NOMO-1 treated with DMSO at 0.1 percent for 48 hours (cell line): ENCODE measurements at regions not wholly inside any gene's neighbourhood (a gene's known extent, or its start where the extent isn't known, plus 50 kb on each side); places are given as distances from the start of the nearest gene placed in this dataset.
"Not testable (repeated sequence)": the region's sequence is repeated elsewhere in the genome, so short reads cannot be mapped to it uniquely, and the experiment has no call there.

Experiments
- DNase-seq: peaks from one replicate; lab custom pipeline; 2025; ENCODE audit not compliant: unreplicated experiment; lab: John Stamatoyannopoulos, UW

DNA sequence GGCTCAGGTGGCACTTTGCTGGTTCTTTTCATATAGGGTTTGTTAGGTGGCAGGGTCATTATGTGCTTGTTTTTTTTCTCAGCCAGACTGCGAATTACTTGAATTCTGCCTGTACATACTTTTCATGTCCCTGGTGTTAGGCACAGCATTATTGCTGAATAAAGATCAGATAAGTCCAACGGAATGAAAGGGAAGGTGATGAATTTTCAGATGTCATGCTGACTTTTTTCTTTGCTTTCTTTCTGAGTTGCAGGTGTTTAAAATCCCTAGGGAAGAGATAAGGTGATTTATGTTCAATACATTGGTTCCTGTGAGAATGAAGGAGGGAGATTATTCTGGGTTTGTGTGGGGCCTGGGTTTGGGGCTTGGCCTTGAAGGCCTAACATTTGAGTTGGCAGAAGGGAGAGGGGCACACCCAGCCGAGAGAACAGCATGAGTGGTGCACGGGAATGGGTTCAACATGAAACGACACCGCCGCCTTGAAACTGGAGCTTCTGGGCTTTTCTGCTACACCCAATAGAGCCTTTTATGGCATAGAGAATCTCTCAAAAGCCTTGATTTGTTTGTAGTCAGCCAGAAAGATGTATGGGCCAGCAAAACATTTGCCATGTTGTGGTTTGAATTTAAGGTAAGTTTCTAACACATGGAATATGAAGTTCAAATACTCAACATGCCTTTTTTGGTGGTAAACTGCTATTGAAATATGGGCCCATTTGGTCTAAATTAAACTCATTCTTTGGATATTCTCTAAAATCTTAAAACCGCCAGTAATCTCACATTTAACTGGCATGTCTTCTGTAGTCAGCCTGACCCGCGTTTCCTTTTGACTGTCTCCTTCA is 477.0 kb downstream of the PCNX1 start:
- no peak for DNase-seq

DNA sequence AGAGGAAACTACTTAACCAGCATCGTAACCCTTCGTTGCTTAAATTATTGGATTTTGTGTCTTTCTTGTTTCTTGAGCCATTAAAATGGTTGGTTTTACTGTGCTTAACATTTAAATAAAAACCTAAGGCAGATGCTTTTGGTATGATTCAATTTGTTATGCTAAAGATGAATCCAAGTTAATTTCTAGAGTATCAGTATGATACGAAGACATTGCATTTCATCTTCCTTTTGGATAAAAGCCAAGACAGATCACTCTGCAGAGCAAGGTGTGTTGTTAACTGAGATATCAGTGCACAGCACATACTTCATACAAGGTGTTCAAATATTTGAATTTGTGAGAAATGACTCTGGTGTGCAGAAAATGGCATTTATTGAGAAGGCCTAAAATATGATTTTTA is 480.5 kb downstream of the PCNX1 start:
- no peak for DNase-seq

DNA sequence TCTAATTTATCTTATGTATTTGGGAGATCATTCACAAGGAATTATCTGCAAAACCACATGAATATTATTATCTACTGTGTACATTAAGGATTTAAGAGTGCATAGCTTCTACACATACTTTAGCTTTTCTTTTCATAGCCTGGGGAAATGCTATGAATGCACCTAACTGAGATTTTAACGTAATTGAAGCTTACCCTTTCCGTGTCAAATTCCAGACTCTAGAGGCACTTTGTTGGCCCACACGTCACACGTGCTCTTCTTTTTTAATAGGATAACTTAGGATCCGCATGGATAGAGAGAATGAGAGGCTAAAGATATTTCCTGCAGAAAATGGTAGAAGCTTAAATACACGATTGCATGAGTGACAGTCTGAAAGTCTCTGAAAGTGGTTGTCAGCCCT is 481.1 kb downstream of the PCNX1 start:
- DNase-seq: no peak

DNA sequence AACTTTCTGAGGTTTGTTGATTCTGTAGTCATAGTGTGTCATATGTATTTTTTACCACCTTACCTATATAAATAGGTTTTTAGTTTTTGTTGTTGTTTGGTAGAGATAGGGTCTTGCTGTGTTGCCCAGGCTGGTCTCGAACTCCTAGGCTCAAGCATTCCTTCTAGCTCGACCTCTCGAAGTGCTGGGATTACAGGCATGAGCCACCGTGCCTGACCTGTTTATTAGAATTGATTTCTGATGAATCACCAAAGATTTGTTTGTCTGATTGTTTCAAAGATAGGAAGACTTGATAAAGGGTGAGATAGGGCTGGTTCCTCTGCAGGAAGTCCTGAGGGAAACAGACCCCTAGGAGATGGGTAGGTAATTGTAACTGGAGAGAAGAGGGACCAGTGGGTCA is 481.6 kb downstream of the PCNX1 start:
- no peak for DNase-seq

DNA sequence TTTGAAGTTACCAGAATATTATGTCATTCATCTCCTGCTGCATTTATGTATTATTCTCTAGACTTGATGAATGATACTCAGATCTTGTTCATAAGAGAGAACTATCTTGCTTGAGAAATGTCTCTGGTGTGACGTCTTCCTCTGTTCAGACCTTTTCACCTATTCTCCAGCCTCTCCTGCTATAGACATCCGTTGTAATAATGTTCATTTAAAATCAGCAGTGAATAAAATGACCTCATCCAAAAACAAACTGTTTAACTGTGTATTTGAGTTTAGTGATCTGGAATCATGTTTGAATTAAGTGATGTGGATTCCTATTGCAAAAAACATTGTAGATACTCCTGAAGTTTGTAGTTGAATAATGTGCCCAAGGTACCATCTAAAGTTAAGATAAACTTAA is 487.1 kb downstream of the PCNX1 start:
- no peak for DNase-seq

DNA sequence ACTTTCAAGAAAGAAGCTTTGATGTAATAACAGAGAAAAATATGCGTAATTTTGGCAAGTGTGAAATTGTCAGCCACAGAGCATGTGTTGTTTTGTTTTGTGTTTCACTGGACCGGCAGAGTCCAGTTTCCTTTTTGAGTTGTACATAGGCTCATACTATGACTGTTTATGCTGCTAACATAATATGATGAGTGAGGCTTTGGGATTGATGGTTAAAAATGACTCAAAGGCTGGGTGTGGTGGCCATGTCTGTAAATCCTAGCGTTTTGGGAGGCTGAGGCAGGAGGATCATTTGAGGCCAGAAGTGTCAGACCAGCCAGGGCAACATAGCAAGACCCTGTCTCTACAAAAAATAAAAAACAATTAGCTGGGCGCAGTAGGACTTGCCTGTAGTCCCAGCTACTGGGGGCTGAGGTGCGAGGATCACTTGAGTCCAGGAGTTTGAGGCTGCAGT is 487.9 kb downstream of the PCNX1 start:
- no peak for DNase-seq

DNA sequence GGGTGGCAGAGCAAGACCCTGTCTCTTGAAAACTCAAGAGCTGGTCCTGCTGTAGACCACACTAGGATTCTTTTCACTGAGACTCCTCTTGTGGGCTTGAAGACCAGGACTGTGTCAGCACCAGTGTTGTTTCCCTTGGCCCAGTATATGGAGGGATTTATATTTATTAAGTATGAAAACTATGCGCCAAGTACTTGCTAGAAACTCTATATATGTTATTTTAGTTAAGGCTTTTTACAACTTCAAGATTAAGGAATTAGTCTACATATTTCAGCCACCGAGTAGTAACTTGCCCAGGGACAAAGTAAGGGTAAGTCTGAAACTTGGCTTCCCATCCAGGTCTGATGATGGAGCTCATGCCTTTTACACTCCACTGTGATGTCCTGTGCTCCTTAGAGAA is 488.4 kb downstream of the PCNX1 start:
- no peak for DNase-seq

DNA sequence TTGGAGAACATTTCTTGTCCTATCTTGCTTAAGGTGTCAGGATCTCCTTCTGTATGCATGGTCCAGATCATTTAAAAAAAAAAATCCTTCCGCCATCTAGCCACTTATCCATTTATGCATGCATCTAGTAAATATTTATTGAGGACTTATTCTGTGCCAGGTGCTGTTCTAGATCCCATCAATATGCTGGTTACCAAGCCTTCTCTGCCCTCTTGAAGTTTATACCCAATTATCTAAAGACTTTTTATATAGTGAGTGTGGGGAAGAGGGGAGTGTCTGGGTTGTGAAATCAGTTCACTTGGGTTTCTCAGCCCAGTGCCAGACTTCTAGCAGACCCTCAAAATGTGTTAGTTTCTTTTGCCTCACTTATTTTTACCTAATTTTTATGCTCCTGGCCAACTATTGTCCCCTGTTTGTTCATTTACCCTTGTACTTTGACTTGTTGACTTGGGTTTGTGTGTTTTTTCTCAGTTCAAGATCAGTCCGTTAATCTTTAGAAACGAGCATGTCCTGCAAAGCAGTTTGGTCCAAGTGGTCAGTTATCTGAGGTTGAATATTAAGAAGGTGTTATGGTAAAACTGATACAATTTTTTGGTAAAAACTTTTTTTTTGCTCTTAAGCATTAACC is 488.9 kb downstream of the PCNX1 start:
- DNase-seq: no peak

DNA sequence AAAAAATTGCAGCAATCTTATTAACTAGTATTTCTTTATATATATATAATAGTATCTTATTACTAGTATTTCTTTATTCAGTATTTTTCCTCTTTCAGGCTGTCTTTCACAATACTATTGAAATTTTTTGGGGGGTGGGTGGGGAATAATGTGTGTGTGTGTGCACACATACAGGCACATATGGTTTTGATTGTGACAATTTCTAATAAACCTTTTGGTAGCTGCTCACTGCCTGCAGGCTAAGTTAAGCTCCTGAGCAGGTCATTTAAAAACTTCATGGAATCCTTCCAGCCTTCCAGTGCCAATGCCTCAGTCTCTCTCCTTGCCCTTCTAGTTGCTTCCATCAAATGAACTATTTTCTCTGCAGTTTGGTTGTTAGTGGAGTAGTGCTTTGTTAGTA is 490.1 kb downstream of the PCNX1 start:
- DNase-seq: no peak

DNA sequence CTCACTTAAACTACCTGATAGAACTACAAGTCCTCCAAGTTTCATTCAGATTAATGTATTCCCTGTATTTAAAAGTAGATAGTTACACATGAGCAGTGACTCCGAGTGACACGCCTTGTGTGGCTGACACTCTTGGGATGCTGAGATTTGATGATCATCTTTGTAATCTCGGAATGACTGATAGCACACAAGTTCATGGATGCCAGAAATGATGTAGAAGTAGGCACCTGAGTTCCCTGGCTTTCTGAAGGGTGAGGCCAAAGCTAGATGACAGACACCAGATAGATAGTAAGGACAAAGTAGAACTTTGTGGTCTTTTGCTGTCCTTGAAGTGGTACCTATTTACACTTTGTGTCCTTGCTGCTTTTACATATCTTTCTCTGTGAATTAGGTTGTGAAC is 491.2 kb downstream of the PCNX1 start:
- no peak for DNase-seq

DNA sequence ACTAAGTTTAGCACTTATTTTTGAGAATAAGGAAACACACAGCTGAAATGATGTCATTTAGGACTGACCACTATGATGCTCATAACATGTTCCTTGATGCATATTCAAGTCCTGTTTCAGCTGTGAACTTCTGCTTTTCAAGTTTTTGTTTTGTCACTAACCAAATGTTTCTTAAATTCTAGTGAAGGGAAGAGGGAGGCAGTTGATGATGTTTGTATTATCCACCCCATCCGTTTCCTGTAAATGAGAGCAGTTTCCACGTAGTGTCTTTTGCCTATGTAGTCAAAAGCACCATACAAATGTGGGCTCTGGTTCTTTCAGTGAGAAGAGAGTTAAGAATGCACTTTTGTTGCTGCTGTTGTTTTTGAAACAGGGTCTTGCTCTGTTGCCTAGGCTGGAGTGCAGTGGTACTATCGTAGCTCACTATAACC is 491.8 kb downstream of the PCNX1 start:
- DNase-seq: peak; percentile 94

DNA sequence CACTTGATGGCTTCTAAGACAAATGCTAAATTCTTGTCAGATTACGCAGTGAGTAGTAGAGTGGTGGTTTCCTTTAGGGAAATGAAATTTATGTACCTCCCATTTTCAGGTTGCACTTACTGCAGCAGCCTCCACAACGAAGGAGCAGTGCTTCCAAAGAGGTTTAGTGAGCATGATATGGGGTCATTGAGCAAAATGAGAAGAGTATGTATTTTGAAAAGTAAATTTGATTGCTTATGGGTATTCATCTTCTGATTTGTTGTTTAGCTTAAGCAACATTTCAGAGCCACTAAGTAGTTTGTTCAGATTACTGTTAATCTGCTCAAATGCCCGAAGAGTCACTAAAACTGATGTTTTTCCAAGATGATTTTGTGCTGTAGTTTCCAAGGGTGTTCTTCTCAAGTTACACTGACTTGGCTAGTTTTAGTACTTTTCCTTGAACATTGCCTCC is 493.6 kb downstream of the PCNX1 start:
- peak; percentile 38 for DNase-seq

DNA sequence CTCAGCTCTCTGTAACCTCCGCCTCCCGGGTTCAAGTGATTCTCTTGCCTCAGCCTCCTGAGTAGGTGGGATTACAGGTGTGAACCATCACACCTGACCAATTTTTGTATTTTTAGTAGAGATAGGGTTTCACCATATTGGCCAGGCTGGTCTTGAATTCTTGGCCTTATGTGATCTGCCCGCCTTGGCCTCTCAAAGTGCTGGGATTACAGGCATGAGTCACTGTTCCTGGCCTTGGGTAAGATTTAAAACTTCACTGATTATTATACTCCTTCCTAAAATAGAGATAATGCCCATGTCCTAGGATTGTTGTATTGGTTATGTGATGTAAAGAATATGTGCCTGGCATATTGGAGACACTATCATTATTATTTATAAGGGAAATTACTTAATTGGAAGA is 495.2 kb downstream of the PCNX1 start:
- not testable (repeated sequence) for DNase-seq

DNA sequence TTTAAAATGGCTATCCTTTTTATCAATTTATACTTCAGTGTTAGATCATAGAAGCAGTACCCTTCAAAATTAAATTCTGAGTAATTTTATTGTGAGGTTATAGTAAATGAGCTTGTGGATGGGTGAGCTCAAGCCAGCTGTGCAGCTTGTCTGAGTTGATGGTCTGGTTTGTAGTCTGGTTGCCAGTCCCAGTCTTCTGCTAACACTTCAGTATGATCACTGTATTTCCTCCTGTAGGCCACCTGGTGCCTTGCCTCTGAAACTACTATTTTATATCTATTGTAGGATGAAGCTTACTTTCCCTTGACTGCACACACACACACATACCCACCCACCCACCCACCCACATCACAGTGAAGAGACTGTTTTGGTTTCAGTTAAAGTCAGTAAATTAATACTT is 496.4 kb downstream of the PCNX1 start:
- DNase-seq: no peak

DNA sequence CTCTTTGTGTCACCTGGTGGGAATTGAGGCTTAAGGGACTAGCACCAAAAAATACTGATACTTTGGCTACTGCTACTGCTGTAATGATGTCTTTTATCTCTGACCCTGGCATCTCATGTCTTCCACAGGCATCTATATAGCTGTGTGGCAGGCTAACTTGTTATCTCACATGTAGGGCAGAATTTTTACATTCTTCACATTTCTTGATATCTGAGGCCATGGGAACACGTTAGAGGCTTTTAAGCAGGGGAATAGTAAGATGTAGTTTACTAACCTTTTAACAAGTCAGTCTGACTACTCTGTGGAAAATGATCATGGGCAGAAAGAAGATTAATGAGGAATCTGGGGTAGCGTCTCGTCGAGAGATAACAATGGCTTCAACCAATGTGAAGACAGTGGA is 498.4 kb downstream of the PCNX1 start:
- no peak for DNase-seq

DNA sequence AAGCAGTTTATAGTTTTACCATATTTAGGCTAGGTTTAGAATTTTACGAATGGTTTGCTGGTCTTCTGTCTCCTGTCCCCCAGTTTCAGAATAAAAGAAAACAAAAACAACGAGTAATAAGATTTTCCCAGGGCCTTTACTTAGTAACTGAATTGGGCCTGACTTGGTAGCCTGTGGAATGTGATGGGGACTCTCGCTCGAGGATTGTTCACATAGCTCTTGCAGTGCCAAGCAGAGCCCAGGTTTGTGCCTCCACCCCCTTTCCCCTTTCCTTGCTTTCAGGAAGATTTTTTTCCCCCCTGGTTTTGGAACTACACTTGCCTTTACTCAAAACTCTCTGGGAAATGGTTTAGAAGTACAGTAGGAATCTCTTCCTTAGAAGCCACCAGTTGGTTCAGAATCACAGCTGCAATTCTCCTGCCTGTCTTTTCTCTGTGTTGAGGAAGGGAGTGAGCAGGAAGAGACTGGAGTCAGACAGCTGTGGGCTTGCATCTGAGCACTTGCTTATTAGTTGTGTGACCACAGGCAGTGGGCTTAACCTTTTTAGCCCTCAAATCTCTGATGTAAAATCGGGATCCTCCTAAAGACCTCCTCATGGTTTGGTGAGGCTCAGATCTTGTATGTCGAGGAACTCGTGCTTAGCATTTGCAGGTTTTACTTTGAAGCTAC is 501.2 kb downstream of the PCNX1 start:
- DNase-seq: no peak

DNA sequence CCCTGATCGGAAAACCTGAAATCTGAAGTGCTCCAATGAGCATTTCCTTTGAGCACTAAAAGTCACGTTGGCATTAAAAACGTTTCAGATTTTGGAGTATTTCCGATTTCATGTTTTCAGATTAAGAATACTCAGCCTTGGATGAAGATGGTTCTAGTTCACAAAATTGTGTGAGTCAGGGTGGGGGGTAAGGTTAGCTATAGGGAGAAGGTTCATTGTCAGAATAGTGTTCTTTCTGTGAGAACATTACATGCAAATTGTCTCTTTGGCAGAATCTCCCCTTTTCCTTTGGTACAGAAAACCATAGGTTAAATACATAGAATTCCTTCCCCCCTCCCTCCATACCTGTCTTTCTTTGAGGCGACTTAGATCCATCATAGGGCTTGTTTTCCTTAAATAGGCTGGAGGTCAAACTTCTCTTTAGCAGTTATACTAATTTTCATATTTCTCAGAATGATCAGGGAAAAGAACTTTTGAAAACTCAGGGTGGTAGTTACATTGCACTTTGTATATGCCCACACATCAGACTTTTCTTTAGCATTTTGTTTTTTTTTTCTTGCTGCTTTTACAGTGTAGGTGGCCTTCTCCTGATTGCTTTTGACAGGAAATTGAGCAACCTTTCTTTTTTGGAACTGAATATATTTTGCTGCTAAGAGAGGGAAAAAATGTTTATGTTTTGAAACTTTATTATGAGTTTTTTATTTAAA is 503.5 kb downstream of the PCNX1 start:
- DNase-seq: no peak

DNA sequence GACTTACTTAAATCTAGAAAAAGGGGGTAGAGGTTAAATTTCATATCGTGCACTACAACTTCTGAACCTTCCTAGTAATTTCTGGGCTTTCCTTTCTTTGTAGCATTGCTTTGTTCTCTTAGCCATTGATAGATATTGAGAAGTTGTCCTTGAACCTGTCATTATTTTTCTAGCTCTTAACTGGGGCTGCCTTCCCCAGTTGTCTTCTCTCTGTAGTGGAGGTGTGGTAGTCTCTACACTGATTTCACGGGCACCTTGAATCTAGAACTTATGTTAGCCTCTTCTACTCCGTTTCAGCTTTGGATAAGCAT is 504.0 kb downstream of the PCNX1 start:
- DNase-seq: no peak

DNA sequence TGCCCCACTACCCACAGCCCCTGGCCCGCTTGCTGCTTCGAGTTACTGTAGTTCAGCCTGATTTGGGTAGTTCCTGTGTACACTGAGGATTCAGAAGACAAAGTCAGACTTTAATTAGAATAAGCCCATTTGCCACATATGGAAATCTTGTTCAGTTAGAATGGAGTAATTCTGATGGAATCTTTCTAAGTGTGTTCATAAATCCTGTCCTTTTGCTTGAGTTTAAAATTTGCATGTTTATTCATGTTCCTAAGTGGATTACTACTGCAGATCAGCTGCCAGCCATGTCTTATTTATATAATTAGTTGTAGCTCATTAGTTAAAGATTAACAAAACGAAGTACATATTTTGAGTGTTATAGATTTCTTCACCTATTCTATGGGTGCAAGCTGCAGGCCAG is 504.5 kb downstream of the PCNX1 start:
- DNase-seq: no peak

DNA sequence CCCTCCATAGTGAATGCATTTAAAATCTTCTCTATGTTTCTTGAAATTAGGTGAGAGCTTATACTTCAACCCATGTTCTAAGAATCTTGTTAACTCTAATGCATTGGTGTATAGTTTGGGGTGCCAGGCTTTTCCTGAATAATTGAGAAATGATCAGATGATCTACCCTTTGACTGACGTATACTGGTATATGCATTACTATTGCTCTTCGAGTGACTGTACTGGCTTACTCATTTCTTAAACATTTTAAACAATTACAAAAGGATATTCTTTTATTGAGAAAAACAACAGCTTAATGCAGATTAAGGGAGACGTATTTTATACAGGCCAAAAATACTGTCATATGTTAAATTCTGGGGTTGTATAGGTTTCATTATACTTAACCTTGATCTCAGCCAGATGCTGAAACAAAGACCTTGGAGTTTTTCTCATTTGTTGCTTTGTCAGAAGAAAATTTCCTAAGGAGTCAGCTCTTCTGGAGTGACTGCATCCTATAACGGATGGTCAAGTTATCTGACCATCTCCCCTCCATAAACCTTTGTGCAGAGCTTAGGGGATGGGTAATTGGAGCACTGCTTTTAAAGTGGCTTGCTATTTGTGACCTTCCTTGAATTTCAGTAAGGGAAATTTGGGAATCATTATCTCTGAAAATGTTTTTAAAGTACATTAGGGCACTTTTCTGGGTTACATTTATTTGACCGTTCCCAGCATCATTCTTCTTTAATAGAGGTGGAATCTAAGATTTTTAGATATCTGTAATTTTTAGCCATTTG is 507.6 kb downstream of the PCNX1 start:
- no peak for DNase-seq

DNA sequence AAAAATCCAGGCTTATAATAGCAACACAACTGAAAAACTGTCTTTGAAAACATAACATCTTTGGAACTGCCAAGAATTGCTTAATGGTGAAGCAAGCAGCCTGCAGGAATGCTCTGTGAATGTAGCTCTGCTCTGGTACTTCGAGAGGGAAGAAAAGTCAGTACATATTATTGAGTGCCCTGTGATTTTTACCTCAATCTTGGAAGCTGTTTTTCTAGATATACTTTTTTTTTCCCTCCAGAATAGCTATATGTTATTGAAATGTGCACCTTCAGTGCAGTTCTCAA is 508.1 kb downstream of the PCNX1 start:
- DNase-seq: no peak
